ENCODE measurements at regions not wholly inside any gene's neighbourhood (a gene's known extent, or its start where the extent isn't known, plus 50 kb on each side); places are given as distances from the start of the nearest gene placed in this dataset.

- no peaks in the 10 kb centered on the region for H3K27me3 Mint-ChIP-seq (ENCODE audit: insufficient read depth)
These were observed 694.6 kb upstream of the DPPA4 start for GRCh38 chr3:110031975-110032374.

DNA sequence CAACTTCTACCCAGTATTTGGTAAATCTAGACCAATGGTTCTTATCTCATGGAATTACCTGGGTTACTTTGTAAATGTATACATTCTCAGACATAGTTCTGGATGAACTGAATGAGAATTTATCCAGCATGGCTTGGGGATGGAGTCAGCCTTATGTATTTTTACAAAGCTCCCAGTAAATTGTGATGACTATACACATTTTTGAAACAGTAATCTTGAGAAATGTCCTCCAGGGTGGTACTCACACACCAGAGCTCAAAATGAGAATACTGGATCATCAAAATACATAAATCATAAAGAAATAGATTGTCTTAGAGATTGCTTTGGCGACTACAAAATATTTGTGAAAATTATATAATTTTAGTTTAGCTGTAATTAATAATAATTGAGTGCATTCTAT, 722.1 kb upstream of the DPPA4 start:
- Mint-ChIP-seq H3K36me3 (ENCODE audit: low read depth) (no peaks in the 10 kb centered on the region), H3K27ac (no peak overlapping the region), H3K27me3 (ENCODE audit: insufficient read depth) (no peaks in the 10 kb centered on the region), H3K4me1 (no peaks in the 10 kb centered on the region), H3K4me3 (no peak overlapping the region), H3K9me3 (no peaks in the 10 kb centered on the region)
- H3K9me3 ChIP-seq (ENCODE audit: control insufficient read depth, low read length): no peaks in the 10 kb centered on the region
- H3K27ac ChIP-seq (ENCODE audit: low read depth, low read length): no peak overlapping the region
- no peaks in the 10 kb centered on the region for H3K4me1 ChIP-seq (ENCODE audit: control insufficient read depth, insufficient read depth, low read length)
- no peak for TF ChIP-seq CTCF (conservative IDR thresholded peaks at IDR 0.05)
- H3K27me3 ChIP-seq (ENCODE audit: control insufficient read depth, insufficient read depth, low read length, poor library complexity, severe bottlenecking): no peaks in the 10 kb centered on the region
- no peak overlapping the region for H3K9ac ChIP-seq (ENCODE audit: extremely low read depth, low read length, poor library complexity, severe bottlenecking)
- H3K4me3 ChIP-seq (ENCODE audit: low read length): no peak overlapping the region
- DNase-seq: no peak
- WGBS, 2 experiments (ENCODE audit: insufficient coverage in 1 of 2, insufficient read length in 1 of 2): no CpG with 5 or more reads among the region's 1 CpG
- no peaks in the 10 kb centered on the region for H3K36me3 ChIP-seq (ENCODE audit: control insufficient read depth, insufficient read depth, low read length)

More at GRCh38 chr3:110031975-110032374, 694.6 kb upstream of the DPPA4 start:
- TF ChIP-seq CTCF (conservative IDR thresholded peaks at IDR 0.05): no peak
- H3K27me3 ChIP-seq (ENCODE audit: control insufficient read depth, insufficient read depth, low read length, poor library complexity, severe bottlenecking): no peaks in the 10 kb centered on the region
- Mint-ChIP-seq H3K9me3 (no peaks in the 10 kb centered on the region), H3K4me3 (no peak overlapping the region), H3K27ac (no peak overlapping the region), H3K36me3 (ENCODE audit: low read depth) (no peaks in the 10 kb centered on the region), H3K4me1 (no peaks in the 10 kb centered on the region)
- 98 to 100% methylated on average over 1 to 2 of the region's 2 CpGs for WGBS, 2 experiments (ENCODE audit: insufficient coverage in 1 of 2, insufficient read length in 1 of 2)
- peaks cover 4% of the 10 kb centered on the region for H3K9me3 ChIP-seq (ENCODE audit: control insufficient read depth, low read length)
- no peak overlapping the region for H3K9ac ChIP-seq (ENCODE audit: extremely low read depth, low read length, poor library complexity, severe bottlenecking)
- no peaks in the 10 kb centered on the region for H3K36me3 ChIP-seq (ENCODE audit: control insufficient read depth, insufficient read depth, low read length)
- no peak overlapping the region for H3K27ac ChIP-seq (ENCODE audit: low read depth, low read length)
- no peak for DNase-seq
- H3K4me3 ChIP-seq (ENCODE audit: low read length): no peak overlapping the region
- H3K4me1 ChIP-seq (ENCODE audit: control insufficient read depth, insufficient read depth, low read length): no peaks in the 10 kb centered on the region

DNA sequence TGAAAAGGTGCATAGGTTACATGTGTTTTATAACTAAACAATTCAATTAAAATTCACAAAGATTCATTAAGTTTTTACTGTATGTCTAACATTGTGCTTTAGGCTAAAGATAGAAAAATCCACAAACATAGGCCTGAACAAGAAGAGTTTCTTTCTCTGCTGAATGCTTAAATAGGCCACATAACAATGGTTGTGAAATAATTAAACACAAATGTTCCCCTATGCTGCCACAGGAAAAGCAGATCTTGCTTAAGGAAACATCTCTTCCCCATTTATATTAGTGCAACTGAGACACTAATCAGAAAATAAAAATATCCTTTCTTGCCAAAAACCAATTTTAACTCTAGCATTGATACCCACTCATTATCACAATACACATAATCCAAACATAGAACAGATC, 725.4 kb upstream of the DPPA4 start:
- Mint-ChIP-seq H3K36me3 (ENCODE audit: low read depth) (no peaks in the 10 kb centered on the region), H3K9me3 (no peaks in the 10 kb centered on the region)

More for the DNA sequence above, 725.4 kb upstream of the DPPA4 start:
- no peaks in the 10 kb centered on the region for H3K4me1 Mint-ChIP-seq
- no peak overlapping the region for H3K27ac Mint-ChIP-seq
- no peak for DNase-seq
- H3K27me3 ChIP-seq (ENCODE audit: control insufficient read depth, insufficient read depth, low read length, poor library complexity, severe bottlenecking): no peaks in the 10 kb centered on the region
- H3K4me3 Mint-ChIP-seq: no peak overlapping the region
- H3K4me1 ChIP-seq (ENCODE audit: control insufficient read depth, insufficient read depth, low read length): no peaks in the 10 kb centered on the region
- H3K4me3 ChIP-seq (ENCODE audit: low read length): no peak overlapping the region
- TF ChIP-seq CTCF (conservative IDR thresholded peaks at IDR 0.05): no peak
- H3K27me3 Mint-ChIP-seq (ENCODE audit: insufficient read depth): no peaks in the 10 kb centered on the region
- no peak overlapping the region for H3K27ac ChIP-seq (ENCODE audit: low read depth, low read length)
- no peak overlapping the region for H3K9ac ChIP-seq (ENCODE audit: extremely low read depth, low read length, poor library complexity, severe bottlenecking)
- H3K36me3 ChIP-seq (ENCODE audit: control insufficient read depth, insufficient read depth, low read length): no peaks in the 10 kb centered on the region
- no peaks in the 10 kb centered on the region for H3K9me3 ChIP-seq (ENCODE audit: control insufficient read depth, low read length)

Measured in endodermal cell (in vitro differentiated cells).